ENCODE measurements at regions not wholly inside any gene's neighbourhood (a gene's known extent, or its start where the extent isn't known, plus 50 kb on each side); places are given as distances from the start of the nearest gene placed in this dataset.

DNA sequence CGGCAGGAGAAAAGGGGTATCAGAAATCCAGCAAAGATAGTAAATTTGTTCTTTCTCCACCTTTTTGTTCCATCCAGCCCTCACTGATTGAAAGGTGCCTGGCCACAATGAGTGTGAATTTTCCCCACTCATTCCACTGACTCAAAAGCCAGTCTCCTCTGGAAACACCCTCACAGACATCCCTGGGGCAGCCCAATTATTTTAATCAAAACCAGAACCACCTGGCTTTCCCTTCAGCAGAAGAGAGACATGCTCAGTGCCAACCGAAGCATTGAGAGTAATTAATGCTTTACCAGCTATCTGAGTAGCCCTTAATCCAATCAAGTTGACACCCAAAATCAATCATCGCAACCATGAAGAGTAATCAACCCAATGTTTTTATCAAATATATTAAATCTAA lies 1129.6 kb upstream of the GBE1 start:
- Histone ChIP-seq H3K4ac (ENCODE audit: low read depth in 1 of 2, low read length in 2 of 2) (no peak overlapping the region), H4K8ac (ENCODE audit: low read length) (no peak overlapping the region), H3K18ac (ENCODE audit: low read depth in 1 of 2, low read length in 2 of 2) (no peak overlapping the region), H3K4me2 (ENCODE audit: low read length, poor library complexity, severe bottlenecking) (no peak overlapping the region), H3K9me3 (ENCODE audit: control insufficient read depth, low read length) (peaks cover 2% of the 10 kb centered on the region), H3K27me3 (ENCODE audit: control insufficient read depth in 1 of 2, insufficient read depth in 1 of 2, low read length in 2 of 2) (no peaks in the 10 kb centered on the region), H3K4me3 (ENCODE audit: insufficient read depth in 1 of 2, low read depth in 1 of 2, low read length in 2 of 2) (no peak overlapping the region), H2BK120ac (ENCODE audit: low read depth, low read length) (no peak overlapping the region), H3K4me1 (ENCODE audit: control insufficient read depth, insufficient read depth, low read depth, low read length) (no peaks in the 10 kb centered on the region), H2BK12ac (ENCODE audit: low read length in 2 of 2) (no peak overlapping the region), H4K91ac (ENCODE audit: low read length) (no peak overlapping the region), H2BK5ac (ENCODE audit: low read depth, low read length, poor library complexity, severe bottlenecking) (no peak overlapping the region), H3K9ac (ENCODE audit: low read length) (no peak overlapping the region), H3K23ac (ENCODE audit: low read length in 2 of 2) (no peak overlapping the region), H3K79me1 (replicated peaks; ENCODE audit: low read length, poor library complexity, severe bottlenecking) (no peaks in the 10 kb centered on the region), H3K36me3 (ENCODE audit: control insufficient read depth in 1 of 2, insufficient read depth in 2 of 2, low read depth in 1 of 2, low read length in 2 of 2) (no peaks in the 10 kb centered on the region), H2AK5ac (ENCODE audit: low read length, severe bottlenecking) (no peak overlapping the region), H3K14ac (ENCODE audit: low read length in 2 of 2) (no peak overlapping the region), H2AFZ (ENCODE audit: low read depth, low read length) (no peak overlapping the region), H2BK15ac (ENCODE audit: low read depth, poor library complexity, severe bottlenecking) (no peak overlapping the region), H3K27ac (ENCODE audit: low read length, poor library complexity, severe bottlenecking) (no peak overlapping the region)
- 63% methylated on average over 3 of the region's 3 CpGs for WGBS
- DNase-seq = no peak

DNA sequence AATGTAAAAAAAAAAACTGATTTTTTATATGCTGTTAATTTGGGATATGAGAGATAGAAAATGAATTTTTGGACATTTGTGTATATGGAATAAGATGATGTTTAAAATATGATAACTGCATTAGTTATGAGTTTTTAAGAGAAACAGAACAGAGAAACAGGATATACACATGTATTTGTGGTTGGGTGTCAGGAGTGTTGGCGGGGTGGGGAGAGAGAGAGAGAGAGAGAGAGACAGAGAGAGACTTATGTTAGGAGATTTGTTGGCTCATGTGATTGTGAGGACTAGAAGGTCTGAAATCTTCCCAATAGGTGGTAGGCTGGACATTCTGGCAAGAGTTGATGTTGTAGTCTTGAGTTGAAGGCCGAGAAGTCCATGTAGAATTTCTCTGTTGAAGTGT lies 1121.6 kb upstream of the GBE1 start:
- Histone ChIP-seq H4K91ac (ENCODE audit: low read length) (no peak overlapping the region), H3K4me1 (ENCODE audit: control insufficient read depth, insufficient read depth, low read depth, low read length) (no peaks in the 10 kb centered on the region)

DNA sequence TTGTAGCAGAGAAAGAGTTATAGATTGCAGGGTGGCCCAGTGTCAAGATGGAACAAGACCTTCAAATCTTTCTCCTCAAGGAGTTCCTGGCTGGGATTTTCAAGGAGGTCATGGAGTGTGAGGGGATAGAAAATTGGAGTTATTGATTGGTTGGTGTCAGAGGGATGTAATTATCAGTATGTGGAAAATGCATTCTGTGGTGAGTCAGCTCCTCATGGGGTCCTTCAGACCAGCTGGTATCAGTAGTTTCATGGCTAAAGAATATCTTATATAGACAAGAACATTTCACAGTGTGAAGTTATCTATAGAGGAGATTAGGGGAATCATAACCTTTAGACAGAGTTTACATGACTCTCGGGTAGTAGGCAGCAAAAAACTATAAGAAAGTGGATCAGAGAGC lies 1114.0 kb upstream of the GBE1 start:
- WGBS = 0% methylated on average over 1 of the region's 1 CpG

More for the DNA sequence above, 1121.6 kb upstream of the GBE1 start:
- H3K9me3 ChIP-seq (ENCODE audit: control insufficient read depth, low read length) = peaks cover 3% of the 10 kb centered on the region
- H3K18ac ChIP-seq (ENCODE audit: low read depth in 1 of 2, low read length in 2 of 2) = no peak overlapping the region
- no peak overlapping the region for H3K27ac ChIP-seq (ENCODE audit: low read length, poor library complexity, severe bottlenecking)
- H3K9ac ChIP-seq (ENCODE audit: low read length) = no peak overlapping the region
- 65% methylated on average over 2 of the region's 2 CpGs for WGBS
- no peak overlapping the region for H2AFZ ChIP-seq (ENCODE audit: low read depth, low read length)
- no peak overlapping the region for H2BK15ac ChIP-seq (ENCODE audit: low read depth, poor library complexity, severe bottlenecking)
- no peak overlapping the region for H3K23ac ChIP-seq (ENCODE audit: low read length in 2 of 2)
- no peak overlapping the region for H3K4ac ChIP-seq (ENCODE audit: low read depth in 1 of 2, low read length in 2 of 2)
- no peaks in the 10 kb centered on the region for H3K27me3 ChIP-seq (ENCODE audit: control insufficient read depth in 1 of 2, insufficient read depth in 1 of 2, low read length in 2 of 2)
- DNase-seq = no peak
- H2BK12ac ChIP-seq (ENCODE audit: low read length in 2 of 2) = no peak overlapping the region
- H2BK5ac ChIP-seq (ENCODE audit: low read depth, low read length, poor library complexity, severe bottlenecking) = no peak overlapping the region
- no peaks in the 10 kb centered on the region for H3K79me1 ChIP-seq (replicated peaks; ENCODE audit: low read length, poor library complexity, severe bottlenecking)
- no peak overlapping the region for H3K4me2 ChIP-seq (ENCODE audit: low read length, poor library complexity, severe bottlenecking)
- no peak overlapping the region for H4K8ac ChIP-seq (ENCODE audit: low read length)
- H3K36me3 ChIP-seq (ENCODE audit: control insufficient read depth in 1 of 2, insufficient read depth in 2 of 2, low read depth in 1 of 2, low read length in 2 of 2) = no peaks in the 10 kb centered on the region
- H3K14ac ChIP-seq (ENCODE audit: low read length in 2 of 2) = no peak overlapping the region
- no peak overlapping the region for H3K4me3 ChIP-seq (ENCODE audit: insufficient read depth in 1 of 2, low read depth in 1 of 2, low read length in 2 of 2)
- H2AK5ac ChIP-seq (ENCODE audit: low read length, severe bottlenecking) = no peak overlapping the region
- H2BK120ac ChIP-seq (ENCODE audit: low read depth, low read length) = no peak overlapping the region

DNA sequence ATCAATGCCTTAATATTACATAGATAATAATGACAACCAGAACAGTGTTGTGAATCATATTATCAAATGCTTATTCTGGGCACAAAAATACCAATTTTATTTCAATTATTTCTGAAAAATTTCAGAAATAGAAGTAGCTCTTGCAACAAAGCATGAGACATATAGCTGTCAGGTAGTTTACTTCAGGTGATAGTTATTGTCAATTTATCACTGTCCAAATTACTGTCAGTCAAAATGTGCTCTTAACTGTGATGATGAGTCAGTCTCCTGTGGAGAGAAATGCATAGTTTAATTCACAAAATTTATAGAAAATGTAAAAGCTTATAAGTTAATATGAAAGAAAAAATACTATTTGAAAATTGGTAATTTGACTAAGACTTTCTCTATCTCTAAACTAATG lies 1078.4 kb upstream of the GBE1 start:
- Histone ChIP-seq H2AK5ac (ENCODE audit: low read length, severe bottlenecking) (no peak overlapping the region), H3K14ac (ENCODE audit: low read length in 2 of 2) (no peak overlapping the region), H3K36me3 (ENCODE audit: control insufficient read depth in 1 of 2, insufficient read depth in 2 of 2, low read depth in 1 of 2, low read length in 2 of 2) (no peaks in the 10 kb centered on the region), H3K9me3 (ENCODE audit: control insufficient read depth, low read length) (peaks cover 12% of the 10 kb centered on the region), H3K27me3 (ENCODE audit: control insufficient read depth in 1 of 2, insufficient read depth in 1 of 2, low read length in 2 of 2) (no peaks in the 10 kb centered on the region), H4K8ac (ENCODE audit: low read length) (no peak overlapping the region), H3K27ac (ENCODE audit: low read length, poor library complexity, severe bottlenecking) (no peak overlapping the region), H2BK12ac (ENCODE audit: low read length in 2 of 2) (no peak overlapping the region), H2BK5ac (ENCODE audit: low read depth, low read length, poor library complexity, severe bottlenecking) (no peak overlapping the region), H3K18ac (ENCODE audit: low read depth in 1 of 2, low read length in 2 of 2) (no peak overlapping the region), H2BK15ac (ENCODE audit: low read depth, poor library complexity, severe bottlenecking) (no peak overlapping the region), H3K4me3 (ENCODE audit: insufficient read depth in 1 of 2, low read depth in 1 of 2, low read length in 2 of 2) (no peak overlapping the region), H3K4me1 (ENCODE audit: control insufficient read depth, insufficient read depth, low read depth, low read length) (no peaks in the 10 kb centered on the region), H3K4me2 (ENCODE audit: low read length, poor library complexity, severe bottlenecking) (no peak overlapping the region), H2AFZ (ENCODE audit: low read depth, low read length) (no peak overlapping the region), H3K9ac (ENCODE audit: low read length) (no peak overlapping the region), H3K4ac (ENCODE audit: low read depth in 1 of 2, low read length in 2 of 2) (no peak overlapping the region), H3K23ac (ENCODE audit: low read length in 2 of 2) (no peak overlapping the region), H3K79me1 (replicated peaks; ENCODE audit: low read length, poor library complexity, severe bottlenecking) (no peaks in the 10 kb centered on the region), H2BK120ac (ENCODE audit: low read depth, low read length) (no peak overlapping the region), H4K91ac (ENCODE audit: low read length) (no peak overlapping the region)
- DNase-seq = no peak

More for the DNA sequence above, 1114.0 kb upstream of the GBE1 start:
- Histone ChIP-seq H2BK120ac (ENCODE audit: low read depth, low read length) (no peak overlapping the region), H3K9ac (ENCODE audit: low read length) (no peak overlapping the region), H3K27me3 (ENCODE audit: control insufficient read depth in 1 of 2, insufficient read depth in 1 of 2, low read length in 2 of 2) (no peaks in the 10 kb centered on the region), H3K4ac (ENCODE audit: low read depth in 1 of 2, low read length in 2 of 2) (no peak overlapping the region), H2AFZ (ENCODE audit: low read depth, low read length) (no peak overlapping the region), H2BK15ac (ENCODE audit: low read depth, poor library complexity, severe bottlenecking) (no peak overlapping the region), H2AK5ac (ENCODE audit: low read length, severe bottlenecking) (no peak overlapping the region), H3K27ac (ENCODE audit: low read length, poor library complexity, severe bottlenecking) (no peak overlapping the region), H3K36me3 (ENCODE audit: control insufficient read depth in 1 of 2, insufficient read depth in 2 of 2, low read depth in 1 of 2, low read length in 2 of 2) (no peaks in the 10 kb centered on the region), H3K79me1 (replicated peaks; ENCODE audit: low read length, poor library complexity, severe bottlenecking) (no peaks in the 10 kb centered on the region), H3K4me1 (ENCODE audit: control insufficient read depth, insufficient read depth, low read depth, low read length) (no peaks in the 10 kb centered on the region), H3K18ac (ENCODE audit: low read depth in 1 of 2, low read length in 2 of 2) (no peak overlapping the region), H2BK5ac (ENCODE audit: low read depth, low read length, poor library complexity, severe bottlenecking) (no peak overlapping the region), H3K14ac (ENCODE audit: low read length in 2 of 2) (no peak overlapping the region), H3K4me3 (ENCODE audit: insufficient read depth in 1 of 2, low read depth in 1 of 2, low read length in 2 of 2) (no peak overlapping the region), H2BK12ac (ENCODE audit: low read length in 2 of 2) (no peak overlapping the region), H3K4me2 (ENCODE audit: low read length, poor library complexity, severe bottlenecking) (no peak overlapping the region), H4K8ac (ENCODE audit: low read length) (no peak overlapping the region), H3K9me3 (ENCODE audit: control insufficient read depth, low read length) (no peaks in the 10 kb centered on the region), H4K91ac (ENCODE audit: low read length) (no peak overlapping the region), H3K23ac (ENCODE audit: low read length in 2 of 2) (no peak overlapping the region)
- DNase-seq = no peak

Measured in mesenchymal stem cell (in vitro differentiated cells and primary cell).